ENCODE measurements at regions not wholly inside any gene's neighbourhood (a gene's known extent, or its start where the extent isn't known, plus 50 kb on each side); places are given as distances from the start of the nearest gene placed in this dataset.

DNA sequence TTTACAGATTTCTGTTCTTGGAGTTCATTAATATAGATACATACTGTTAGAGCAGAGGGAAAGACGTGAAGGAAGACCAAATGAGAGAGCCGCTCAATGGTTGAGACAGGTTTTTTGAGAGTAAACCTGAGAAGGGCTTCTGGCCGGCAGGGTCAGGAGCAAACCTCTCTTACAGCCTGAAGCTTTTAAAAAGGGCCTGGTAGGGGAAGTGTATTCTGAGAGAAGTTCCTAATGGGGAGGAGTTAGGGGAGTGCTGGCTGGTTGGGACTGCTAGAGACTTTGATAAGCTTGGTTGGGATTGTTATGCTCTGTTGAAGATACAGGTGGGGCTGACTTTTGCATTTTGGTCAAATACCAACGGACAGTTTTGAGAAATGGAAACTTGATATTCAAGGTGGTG lies 186.8 kb upstream of the PABPC4L start:
- TF ChIP-seq POLR2A (IDR thresholded peaks at IDR 0.05), result no peak
- TF ChIP-seq, protein P1, sequence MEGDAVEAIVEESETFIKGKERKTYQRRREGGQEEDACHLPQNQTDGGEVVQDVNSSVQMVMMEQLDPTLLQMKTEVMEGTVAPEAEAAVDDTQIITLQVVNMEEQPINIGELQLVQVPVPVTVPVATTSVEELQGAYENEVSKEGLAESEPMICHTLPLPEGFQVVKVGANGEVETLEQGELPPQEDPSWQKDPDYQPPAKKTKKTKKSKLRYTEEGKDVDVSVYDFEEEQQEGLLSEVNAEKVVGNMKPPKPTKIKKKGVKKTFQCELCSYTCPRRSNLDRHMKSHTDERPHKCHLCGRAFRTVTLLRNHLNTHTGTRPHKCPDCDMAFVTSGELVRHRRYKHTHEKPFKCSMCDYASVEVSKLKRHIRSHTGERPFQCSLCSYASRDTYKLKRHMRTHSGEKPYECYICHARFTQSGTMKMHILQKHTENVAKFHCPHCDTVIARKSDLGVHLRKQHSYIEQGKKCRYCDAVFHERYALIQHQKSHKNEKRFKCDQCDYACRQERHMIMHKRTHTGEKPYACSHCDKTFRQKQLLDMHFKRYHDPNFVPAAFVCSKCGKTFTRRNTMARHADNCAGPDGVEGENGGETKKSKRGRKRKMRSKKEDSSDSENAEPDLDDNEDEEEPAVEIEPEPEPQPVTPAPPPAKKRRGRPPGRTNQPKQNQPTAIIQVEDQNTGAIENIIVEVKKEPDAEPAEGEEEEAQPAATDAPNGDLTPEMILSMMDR (IDR thresholded peaks at IDR 0.05), result no peak
